ENCODE measurements at regions not wholly inside any gene's neighbourhood (a gene's known extent, or its start where the extent isn't known, plus 50 kb on each side); places are given as distances from the start of the nearest gene placed in this dataset.
"Not testable (repeated sequence)": the region's sequence is repeated elsewhere in the genome, so short reads cannot be mapped to it uniquely, and the experiment has no call there.

DNA sequence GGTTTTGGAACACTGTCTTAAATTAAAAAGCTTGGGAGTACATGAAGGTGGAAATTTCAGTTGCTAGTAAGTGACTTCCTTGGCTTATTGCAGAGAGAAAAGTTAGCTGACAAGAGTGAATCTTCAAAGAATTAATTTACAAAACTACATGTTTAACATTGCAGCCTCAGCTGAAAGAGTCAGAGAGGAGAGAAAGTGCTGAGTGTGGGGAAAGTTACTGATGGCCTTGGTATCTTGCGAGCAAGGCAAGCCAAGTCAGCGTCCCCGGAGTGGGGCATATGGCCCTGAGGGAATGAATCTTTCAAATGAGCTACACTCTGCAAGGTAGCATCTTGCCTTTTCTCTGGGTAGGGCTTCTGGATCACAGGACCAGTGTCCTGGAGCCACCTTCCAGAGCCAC lies 131.3 kb downstream of the LPIN1 start:
- ChIA-PET POLR2A (no interaction called here), CTCF (interaction anchor here (0.6 to 1.3 kb wide), 3 partner anchors 15 to 205 kb away, joined by 3 to 4 read pairs (median 3); no protein-coding TSS in a partner anchor)
- Histone ChIP-seq H3K4me1 (no peaks in the 10 kb centered on the region), H3K9me3 (no peaks in the 10 kb centered on the region), H3K27ac (no peak overlapping the region), H3K4me2 (no peak overlapping the region), H3K4me3 (no peak overlapping the region)
- 78% methylated on average over 3 of the region's 3 CpGs for WGBS (ENCODE audit: missing lambda C conversion rate)
- TF ChIP-seq MAFK (IDR thresholded peaks at IDR 0.05; ENCODE audit: partially characterized antibody) (peak; percentile 66), HDAC2 (IDR thresholded peaks at IDR 0.05) (no peak)
- DNase-seq (ENCODE audit: low read depth in 1 of 2, low spot score in 1 of 2), result no peak
- no peak for FAIRE-seq
- no peak for ATAC-seq

DNA sequence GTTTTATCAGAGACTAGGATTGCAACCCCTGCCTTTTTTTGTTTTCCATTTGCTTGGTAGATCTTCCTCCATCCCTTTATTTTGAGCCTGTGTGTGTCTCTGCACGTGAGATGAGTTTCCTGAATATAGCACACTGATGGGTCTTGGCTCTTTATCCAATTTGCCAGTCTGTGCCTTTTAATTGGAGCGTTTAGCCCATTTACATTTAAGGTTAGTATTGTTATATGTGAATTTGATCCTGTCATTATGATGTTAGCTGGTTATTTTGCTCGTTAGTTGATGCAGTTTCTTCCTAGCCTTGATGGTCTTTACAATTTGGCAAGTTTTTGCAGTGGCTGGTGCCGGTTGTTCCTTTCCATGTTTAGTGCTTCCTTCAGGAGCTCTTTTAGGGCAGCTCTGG lies 138.8 kb downstream of the LPIN1 start:
- ATAC-seq; H3K27ac ChIP-seq; POLR2A ChIA-PET; FAIRE-seq; H3K4me1 ChIP-seq; CTCF ChIA-PET; DNase-seq (ENCODE audit: low read depth in 1 of 2, low spot score in 1 of 2); H3K9me3 ChIP-seq; H3K4me2 ChIP-seq; H3K4me3 ChIP-seq: not testable (repeated sequence)
- WGBS (ENCODE audit: missing lambda C conversion rate), result 7% methylated on average over 4 of the region's 4 CpGs

DNA sequence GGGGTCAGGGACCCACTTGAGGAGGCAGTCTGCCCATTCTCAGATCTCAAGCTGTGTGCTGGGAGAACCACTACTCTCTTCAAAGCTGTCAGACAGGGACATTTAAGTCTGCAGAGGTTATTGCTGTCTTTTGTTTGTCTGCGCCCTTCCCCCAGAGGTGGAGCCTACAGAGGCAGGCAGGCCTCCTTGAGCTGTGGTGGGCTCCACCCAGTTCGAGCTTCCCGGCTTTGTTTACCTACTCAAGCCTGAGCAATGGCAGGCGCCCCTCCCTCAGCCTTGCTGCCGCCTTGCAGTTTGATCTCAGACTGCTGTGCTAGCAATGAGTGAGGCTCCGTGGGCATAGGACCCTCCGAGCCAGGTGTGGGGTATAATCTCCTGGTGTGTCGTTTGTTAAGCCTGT lies 140.5 kb downstream of the LPIN1 start:
- H3K4me3 ChIP-seq; H3K9me3 ChIP-seq; H3K27ac ChIP-seq; POLR2A ChIA-PET; H3K4me2 ChIP-seq; FAIRE-seq; ATAC-seq; H3K4me1 ChIP-seq; DNase-seq (ENCODE audit: low read depth in 1 of 2, low spot score in 1 of 2): not testable (repeated sequence)
- CTCF ChIA-PET, result interaction anchor here (0.8 to 1.2 kb wide), 2 partner anchors 32 to 1120 kb away, joined by 3 read pairs; no protein-coding TSS in a partner anchor
- 16% methylated on average over 8 of the region's 8 CpGs for WGBS (ENCODE audit: missing lambda C conversion rate)

DNA sequence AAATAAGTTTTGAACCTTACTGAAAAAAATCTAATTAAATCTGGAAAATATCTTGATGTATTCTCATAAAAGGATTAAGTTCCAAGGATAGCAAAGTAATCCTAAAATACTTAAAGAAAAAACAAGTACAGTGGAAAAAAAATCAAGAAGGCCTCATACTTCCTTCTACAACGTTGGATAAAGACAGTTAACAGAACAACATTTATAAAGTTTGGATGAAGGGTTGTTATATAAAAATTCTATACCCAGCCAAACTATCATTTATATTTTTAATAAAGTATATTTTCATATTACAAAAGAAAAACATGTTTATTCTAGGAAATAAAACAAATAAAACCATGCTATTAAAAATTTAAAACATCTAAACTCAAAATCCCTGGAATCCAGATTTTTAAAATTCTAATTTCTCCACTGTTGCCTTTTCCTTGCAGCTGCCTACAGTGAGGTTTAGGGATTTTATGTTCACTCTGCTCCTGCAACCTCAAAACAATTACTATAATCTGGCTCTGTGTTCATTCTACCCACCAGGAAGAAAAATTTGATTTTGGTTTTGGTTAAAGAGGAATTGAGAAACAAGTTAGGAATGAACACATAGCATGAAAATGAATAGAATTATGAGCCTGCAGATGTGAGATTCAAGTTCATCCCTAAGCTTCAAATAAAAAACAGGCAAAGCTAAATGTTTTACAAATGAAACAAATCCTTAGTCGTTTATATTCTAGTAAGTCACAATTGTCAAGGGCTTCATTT lies 142.8 kb downstream of the LPIN1 start:
- ChIA-PET CTCF (interaction anchor here (0.9 kb wide), 1 partner anchor 12 kb away, joined by 3 read pairs; no protein-coding TSS in a partner anchor), POLR2A (no interaction called here)
- Histone ChIP-seq H3K27ac (no peak overlapping the region), H3K4me3 (no peak overlapping the region), H3K4me1 (no peaks in the 10 kb centered on the region), H3K9me3 (0 out of 3 replicates have a peak, but pooled peaks cover 7% of the 10 kb centered on the region), H3K4me2 (no peak overlapping the region)
- FAIRE-seq (peak; percentile 61), ATAC-seq (no peak), DNase-seq (ENCODE audit: low read depth in 1 of 2, low spot score in 1 of 2) (no peak)
- no peak for TF ChIP-seq CEBPB (IDR thresholded peaks at IDR 0.05)
- no peak for TF ChIP-seq HOXA7 (CRISPR knock-in tag; IDR thresholded peaks at IDR 0.05)
- TF ChIP-seq TP53 (CRISPR knock-in tag; IDR thresholded peaks at IDR 0.05), result no peak
- TF ChIP-seq CBX2 (IDR thresholded peaks at IDR 0.05; ENCODE audit: borderline replicate concordance, low read depth), result no peak
- no peak for TF ChIP-seq EHMT2 (IDR thresholded peaks at IDR 0.05; ENCODE audit: low read depth)
- TF ChIP-seq, protein P1, sequence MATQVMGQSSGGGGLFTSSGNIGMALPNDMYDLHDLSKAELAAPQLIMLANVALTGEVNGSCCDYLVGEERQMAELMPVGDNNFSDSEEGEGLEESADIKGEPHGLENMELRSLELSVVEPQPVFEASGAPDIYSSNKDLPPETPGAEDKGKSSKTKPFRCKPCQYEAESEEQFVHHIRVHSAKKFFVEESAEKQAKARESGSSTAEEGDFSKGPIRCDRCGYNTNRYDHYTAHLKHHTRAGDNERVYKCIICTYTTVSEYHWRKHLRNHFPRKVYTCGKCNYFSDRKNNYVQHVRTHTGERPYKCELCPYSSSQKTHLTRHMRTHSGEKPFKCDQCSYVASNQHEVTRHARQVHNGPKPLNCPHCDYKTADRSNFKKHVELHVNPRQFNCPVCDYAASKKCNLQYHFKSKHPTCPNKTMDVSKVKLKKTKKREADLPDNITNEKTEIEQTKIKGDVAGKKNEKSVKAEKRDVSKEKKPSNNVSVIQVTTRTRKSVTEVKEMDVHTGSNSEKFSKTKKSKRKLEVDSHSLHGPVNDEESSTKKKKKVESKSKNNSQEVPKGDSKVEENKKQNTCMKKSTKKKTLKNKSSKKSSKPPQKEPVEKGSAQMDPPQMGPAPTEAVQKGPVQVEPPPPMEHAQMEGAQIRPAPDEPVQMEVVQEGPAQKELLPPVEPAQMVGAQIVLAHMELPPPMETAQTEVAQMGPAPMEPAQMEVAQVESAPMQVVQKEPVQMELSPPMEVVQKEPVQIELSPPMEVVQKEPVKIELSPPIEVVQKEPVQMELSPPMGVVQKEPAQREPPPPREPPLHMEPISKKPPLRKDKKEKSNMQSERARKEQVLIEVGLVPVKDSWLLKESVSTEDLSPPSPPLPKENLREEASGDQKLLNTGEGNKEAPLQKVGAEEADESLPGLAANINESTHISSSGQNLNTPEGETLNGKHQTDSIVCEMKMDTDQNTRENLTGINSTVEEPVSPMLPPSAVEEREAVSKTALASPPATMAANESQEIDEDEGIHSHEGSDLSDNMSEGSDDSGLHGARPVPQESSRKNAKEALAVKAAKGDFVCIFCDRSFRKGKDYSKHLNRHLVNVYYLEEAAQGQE (IDR thresholded peaks at IDR 0.05), result no peak
- TF ChIP-seq, protein P2, sequence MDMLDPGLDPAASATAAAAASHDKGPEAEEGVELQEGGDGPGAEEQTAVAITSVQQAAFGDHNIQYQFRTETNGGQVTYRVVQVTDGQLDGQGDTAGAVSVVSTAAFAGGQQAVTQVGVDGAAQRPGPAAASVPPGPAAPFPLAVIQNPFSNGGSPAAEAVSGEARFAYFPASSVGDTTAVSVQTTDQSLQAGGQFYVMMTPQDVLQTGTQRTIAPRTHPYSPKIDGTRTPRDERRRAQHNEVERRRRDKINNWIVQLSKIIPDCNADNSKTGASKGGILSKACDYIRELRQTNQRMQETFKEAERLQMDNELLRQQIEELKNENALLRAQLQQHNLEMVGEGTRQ (IDR thresholded peaks at IDR 0.05), result no peak
- TF ChIP-seq KDM5A (IDR thresholded peaks at IDR 0.05), result no peak
- WGBS (ENCODE audit: missing lambda C conversion rate), result under 1% methylated on average over 2 of the region's 2 CpGs

DNA sequence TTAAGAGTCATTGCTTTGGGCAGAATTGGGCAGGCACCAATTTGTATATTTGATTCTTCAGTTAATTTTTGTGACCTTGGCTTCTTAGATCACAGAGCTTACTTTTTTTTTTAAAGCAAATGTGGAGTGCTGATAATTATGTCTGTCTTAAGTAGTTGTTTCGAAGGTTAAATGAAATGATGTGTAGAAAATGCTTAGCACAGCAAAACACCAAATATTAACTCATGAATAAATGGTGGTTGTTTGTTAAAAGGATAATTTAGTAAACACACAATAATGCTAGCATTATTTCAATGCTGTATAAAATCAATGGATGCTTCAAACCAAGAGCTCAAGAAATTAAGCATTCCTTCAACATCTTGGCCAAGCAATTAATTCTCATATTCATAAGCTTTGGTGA lies 143.4 kb downstream of the LPIN1 start:
- H3K9me3 ChIP-seq, result 0 out of 3 replicates have a peak, but pooled peaks cover 7% of the 10 kb centered on the region
- WGBS (ENCODE audit: missing lambda C conversion rate), result 2% methylated on average over 1 of the region's 1 CpG
- TF ChIP-seq EHMT2 (IDR thresholded peaks at IDR 0.05; ENCODE audit: low read depth) (no peak), MAFK (IDR thresholded peaks at IDR 0.05; ENCODE audit: partially characterized antibody) (peak; percentile 94)
- ChIA-PET POLR2A (no interaction called here), CTCF (interaction anchor here (0.9 kb wide), 1 partner anchor 11 kb away, joined by 3 read pairs; no protein-coding TSS in a partner anchor)
- no peak for DNase-seq (ENCODE audit: low read depth in 1 of 2, low spot score in 1 of 2)
- H3K4me2 ChIP-seq, result no peak overlapping the region
- no peak overlapping the region for H3K27ac ChIP-seq
- no peak for FAIRE-seq
- no peak for ATAC-seq
- no peaks in the 10 kb centered on the region for H3K4me1 ChIP-seq
- no peak overlapping the region for H3K4me3 ChIP-seq

Measured in A549 (cell line).